Activated CD4-positive, alpha-beta T cell treated with anti-CD3 and anti-CD28 coated beads, Interleukin-2, Interleukin-6, amounts not matched to agents 100 ng/mL and 50 ng/mL, durations not matched to agents 16 hours and 8 hours (primary cell): ENCODE measurements at regions not wholly inside any gene's neighbourhood (a gene's known extent, or its start where the extent isn't known, plus 50 kb on each side); places are given as distances from the start of the nearest gene placed in this dataset.
"Not testable (repeated sequence)": the region's sequence is repeated elsewhere in the genome, so short reads cannot be mapped to it uniquely, and the experiment has no call there.

ENCODE experiments used
- DNase-seq: peaks from one replicate; pipeline ENCODE4 v3.0.0-alpha.2; 2020

DNA sequence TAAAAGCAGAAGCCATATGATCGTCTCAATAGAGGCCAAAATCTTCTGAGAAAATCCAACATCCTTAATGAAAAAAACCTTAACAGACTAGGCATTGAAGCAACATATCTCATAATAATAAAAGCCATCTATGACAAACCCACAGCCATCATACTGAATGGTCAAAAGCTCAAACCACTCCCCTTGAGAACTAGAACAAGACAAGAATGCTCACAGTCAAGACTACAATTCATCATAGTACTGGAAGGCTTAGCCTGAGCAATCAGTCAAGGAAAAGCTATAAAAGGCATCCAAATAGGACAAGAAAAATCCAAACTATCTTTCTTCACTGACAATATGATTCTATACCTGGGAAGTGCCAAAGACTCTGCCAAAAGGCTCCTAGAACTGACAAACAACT, 2668.2 kb upstream of the PCDH20 start:
- no peak for DNase-seq

- DNase-seq: no peak
Observed at GRCh38 chr13:64083396-64083795, 2667.7 kb upstream of the PCDH20 start.

- no peak for DNase-seq
Observed at GRCh38 chr13:64078480-64078936, 2662.9 kb upstream of the PCDH20 start.

- DNase-seq: no peak
Observed at GRCh38 chr13:64078025-64078424, 2662.4 kb upstream of the PCDH20 start.

DNA sequence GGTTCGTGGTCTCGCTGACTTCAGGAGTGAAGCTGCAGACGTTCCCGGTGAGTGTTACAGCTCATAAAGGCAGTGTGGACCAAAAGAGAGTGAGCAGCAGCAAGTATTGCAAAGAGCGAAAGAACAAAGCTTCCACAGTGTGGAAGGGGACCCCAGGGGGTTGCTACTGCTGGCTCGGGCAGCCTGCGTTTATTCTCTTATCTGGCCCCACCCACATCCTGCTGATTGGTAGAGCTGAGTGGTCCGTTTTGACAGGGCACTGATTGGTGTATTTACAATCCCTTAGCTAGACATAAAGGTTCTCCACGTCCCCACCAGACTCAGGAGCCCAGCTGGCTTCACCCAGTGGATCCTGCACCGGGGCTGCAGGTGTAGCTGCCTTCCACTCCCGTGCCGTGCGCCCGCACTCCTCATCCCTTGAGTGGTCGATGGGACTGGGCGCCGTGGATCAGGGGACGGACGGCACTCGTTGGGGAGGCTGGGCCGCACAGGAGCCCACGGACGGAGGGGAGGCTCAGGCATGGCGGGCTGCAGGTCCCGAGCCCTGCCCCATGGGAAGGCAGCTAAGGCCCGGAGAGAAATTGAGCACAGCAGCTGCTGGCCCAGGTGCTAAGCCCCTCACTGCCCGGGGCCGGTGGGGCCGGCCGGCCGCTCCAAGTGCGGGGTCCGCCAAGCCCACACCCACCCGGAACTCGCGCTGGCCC, 2661.6 kb upstream of the PCDH20 start:
- DNase-seq: not testable (repeated sequence)

- DNase-seq: no peak
Observed at GRCh38 chr13:64075543-64076271, 2660.1 kb upstream of the PCDH20 start.

GRCh38 chr13:64074971-64075474, 2659.4 kb upstream of the PCDH20 start:
- DNase-seq: no peak

GRCh38 chr13:64073203-64073602, 2657.6 kb upstream of the PCDH20 start:
- DNase-seq: no peak

DNA sequence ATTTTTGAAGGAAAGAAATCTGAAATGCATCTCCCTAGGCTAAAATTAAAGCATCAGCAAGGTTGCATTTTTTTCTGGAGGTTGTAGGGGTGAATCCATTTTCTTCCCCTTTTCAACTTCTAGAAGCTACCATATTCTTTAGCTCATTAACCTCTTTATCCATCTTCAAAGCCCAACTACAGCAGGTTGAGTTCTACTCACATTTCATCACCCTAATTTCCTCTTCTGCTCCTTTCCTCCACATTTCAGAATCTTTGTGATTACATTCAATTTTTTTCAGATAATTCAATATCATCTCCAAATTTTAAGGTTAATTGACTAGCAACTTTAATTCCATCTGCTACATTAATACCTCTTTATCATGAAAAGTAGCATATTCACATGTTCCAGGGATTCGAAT, 2655.7 kb upstream of the PCDH20 start:
- no peak for DNase-seq

- no peak for DNase-seq
Observed at GRCh38 chr13:64069892-64070291, 2654.2 kb upstream of the PCDH20 start.

DNA sequence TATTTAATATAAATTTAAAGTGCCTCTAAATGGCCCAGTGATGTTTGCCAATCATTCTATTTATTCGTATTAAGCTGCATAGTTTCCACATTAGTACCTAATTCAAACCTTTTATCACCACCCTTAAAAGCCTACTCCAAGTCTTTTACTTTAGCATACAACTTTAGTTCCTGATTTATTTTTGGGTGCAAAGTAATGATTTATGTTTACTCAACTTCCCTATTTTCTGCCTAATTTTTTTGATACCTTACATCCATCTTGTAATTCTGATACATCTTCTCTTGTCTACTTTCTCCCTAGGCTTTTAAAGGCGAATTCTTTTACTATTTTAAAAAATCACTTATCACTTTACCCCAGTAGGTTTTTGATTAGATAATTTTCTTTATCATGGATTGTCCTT, 2651.1 kb upstream of the PCDH20 start:
- no peak for DNase-seq

DNA sequence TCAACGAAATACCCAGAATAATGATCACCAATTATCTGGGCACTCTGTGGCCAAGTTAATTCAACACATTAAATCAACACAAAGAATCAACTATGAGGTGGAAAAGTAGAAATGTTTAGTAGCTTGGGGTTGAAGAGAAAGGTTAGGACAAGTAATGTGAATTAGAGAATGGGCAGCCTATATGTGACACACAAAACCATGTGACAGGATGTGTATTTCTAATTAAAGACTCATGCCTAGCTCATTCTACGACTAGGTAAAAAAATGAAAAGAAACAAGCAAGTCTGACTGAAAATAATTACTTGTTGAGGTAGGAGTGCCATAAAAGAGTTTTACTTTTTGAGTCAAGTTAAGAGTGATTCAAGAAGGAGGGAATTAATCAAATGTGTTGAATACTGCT, 2646.0 kb upstream of the PCDH20 start:
- DNase-seq: no peak

DNA sequence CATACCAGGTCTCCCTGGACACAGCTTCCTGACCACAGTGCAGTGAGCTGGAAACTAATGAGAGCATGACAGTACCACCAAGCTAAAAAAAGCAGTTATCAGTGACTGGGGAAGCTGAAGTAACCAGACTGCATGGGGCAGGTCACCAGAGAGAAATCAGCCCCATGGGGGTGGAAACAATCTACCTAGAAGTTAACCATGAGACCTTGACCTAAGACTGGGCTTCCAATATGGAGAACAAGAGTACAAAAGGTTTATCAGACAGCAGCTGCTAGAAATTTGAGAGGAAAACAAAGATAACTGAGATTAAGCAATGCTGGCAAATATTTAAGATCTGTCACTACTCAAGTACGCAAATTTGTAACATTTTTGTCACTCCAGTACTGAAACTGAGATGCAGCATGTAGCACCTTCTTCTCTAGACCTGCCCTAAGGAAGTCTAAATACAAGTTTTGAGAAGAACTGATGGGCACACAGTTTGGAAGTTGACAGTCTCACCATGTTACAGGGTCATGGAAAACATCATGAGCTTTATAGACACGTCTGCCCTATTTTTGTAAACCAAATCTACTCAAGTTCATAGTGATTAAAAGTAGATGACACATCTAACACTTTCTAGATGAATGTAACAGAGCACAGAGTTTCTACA, 2641.8 kb upstream of the PCDH20 start:
- DNase-seq: no peak

GRCh38 chr13:64054321-64054720, 2638.7 kb upstream of the PCDH20 start:
- DNase-seq: no peak

DNA sequence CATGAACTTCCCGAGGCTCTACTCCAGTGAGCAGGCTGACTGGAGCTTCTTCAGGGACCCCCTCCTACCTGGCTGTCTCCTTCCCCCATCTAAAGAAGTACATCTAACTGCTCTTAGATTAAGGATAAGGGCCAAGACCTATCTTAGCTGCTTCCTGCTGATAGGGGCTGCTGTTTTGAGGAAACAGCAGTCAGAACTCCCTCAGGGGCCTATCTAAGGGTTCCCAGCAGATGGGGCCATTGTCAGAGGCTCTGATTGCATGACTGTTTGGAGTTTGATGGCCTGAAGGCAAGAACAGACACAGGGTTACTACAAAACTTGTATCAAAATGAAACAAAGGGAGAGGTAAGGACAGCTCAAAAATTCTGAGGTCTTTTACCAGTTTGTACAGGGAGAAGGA, 2636.9 kb upstream of the PCDH20 start:
- DNase-seq: no peak

DNA sequence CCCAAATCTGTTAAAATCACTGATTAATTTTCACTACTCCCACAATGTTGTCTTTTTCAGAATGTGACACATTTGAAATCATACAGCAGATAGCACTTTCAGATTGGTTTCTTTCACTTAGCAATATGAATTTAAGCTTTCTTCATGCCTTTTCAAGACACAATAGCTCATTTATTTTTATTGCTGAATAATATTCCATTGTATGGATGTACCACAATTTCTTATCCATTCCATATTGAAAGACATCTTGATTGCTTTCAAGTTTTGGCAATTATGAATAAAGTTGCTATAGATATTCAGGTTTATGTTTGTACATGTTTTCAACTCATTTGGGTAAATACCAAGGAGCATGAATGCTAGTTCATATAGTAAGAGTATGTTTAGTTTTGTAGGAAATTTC, 2635.6 kb upstream of the PCDH20 start:
- no peak for DNase-seq

DNA sequence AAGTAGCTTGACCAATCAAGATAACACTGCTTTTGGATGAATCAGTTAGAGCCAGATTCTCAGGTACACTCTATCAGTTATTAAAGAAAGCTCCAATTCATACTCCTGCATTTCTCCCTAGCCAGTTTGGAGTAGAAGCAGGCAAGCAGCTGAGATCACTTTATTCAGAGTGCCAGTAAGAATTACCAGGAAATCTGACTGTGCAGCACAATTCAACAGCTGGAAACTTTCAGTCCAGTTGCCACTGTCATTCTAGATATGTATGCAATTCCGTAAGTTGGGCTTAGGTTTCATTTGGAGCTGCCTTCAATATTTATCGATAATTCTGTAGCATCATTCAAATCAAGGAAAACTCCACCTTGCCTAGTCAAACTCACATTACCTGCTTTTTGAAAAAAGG, 2625.6 kb upstream of the PCDH20 start:
- DNase-seq: no peak

GRCh38 chr13:64033921-64034320, 2618.3 kb upstream of the PCDH20 start:
- DNase-seq: no peak

- DNase-seq: no peak
Observed at GRCh38 chr13:64029343-64030093, 2613.9 kb upstream of the PCDH20 start.

- no peak for DNase-seq
Observed at GRCh38 chr13:64028551-64028950, 2612.9 kb upstream of the PCDH20 start.

- DNase-seq: no peak
Observed at GRCh38 chr13:64020126-64020525, 2604.5 kb upstream of the PCDH20 start.

DNA sequence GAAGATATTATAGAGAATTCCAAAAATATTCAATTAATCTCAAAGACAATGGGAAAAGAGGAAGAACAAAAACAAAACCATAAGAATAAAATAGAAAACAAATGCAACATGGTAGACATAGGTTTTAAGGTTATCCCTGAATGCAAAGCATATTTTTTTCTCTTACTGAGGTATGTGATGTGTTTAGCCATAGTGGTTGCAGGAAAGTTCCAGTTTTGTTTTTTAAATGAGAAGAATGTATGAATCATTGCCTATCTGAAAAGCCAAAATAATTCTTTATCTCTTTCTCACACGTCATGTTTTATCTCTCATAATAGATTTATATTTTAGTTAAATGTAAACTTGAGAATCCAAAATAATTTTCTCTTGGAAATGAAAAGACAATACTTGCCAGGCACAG, 2591.7 kb upstream of the PCDH20 start:
- DNase-seq: no peak

- no peak for DNase-seq
Observed at GRCh38 chr13:64000321-64000720, 2584.7 kb upstream of the PCDH20 start.
